ENCODE measurements at regions not wholly inside any gene's neighbourhood (a gene's known extent, or its start where the extent isn't known, plus 50 kb on each side); places are given as distances from the start of the nearest gene placed in this dataset.

GRCh38 chr15:88395241-88395640, 71.9 kb downstream of the MRPL46 start:
- Mint-ChIP-seq H3K27ac (no peak overlapping the region), H3K4me1 (peaks cover 7% of the 10 kb centered on the region; the same call in 2 of the 3 replicates), H3K36me3 (ENCODE audit: low read depth) (no peaks in the 10 kb centered on the region), H3K9me3 (no peaks in the 10 kb centered on the region), H3K27me3 (ENCODE audit: insufficient read depth, low read depth, poor library complexity) (peaks cover 2% of the 10 kb centered on the region), H3K4me3 (no peak overlapping the region)
- Histone ChIP-seq H3K4me3 (no peak overlapping the region), H3K79me2 (replicated peaks; ENCODE audit: insufficient read depth) (no peaks in the 10 kb centered on the region), H2AFZ (no peak overlapping the region), H3K27ac (ENCODE audit: low read depth) (no peak overlapping the region), H3K4me1 (ENCODE audit: insufficient read depth) (no peaks in the 10 kb centered on the region), H4K20me1 (replicated peaks; ENCODE audit: insufficient read depth) (no peaks in the 10 kb centered on the region), H3F3A (replicated peaks; ENCODE audit: low read depth) (no peaks in the 10 kb centered on the region), H3K9me2 (ENCODE audit: insufficient read depth) (no peaks in the 10 kb centered on the region), H3K36me3 (ENCODE audit: insufficient read depth) (no peaks in the 10 kb centered on the region), H3K27me3 (ENCODE audit: insufficient read depth) (no peaks in the 10 kb centered on the region), H3K4me2 (no peak overlapping the region)
- DNase-seq (ENCODE audit: low spot score) (no peak), ATAC-seq (no peak)
- TF ChIP-seq STAT1 (IDR thresholded peaks at IDR 0.05; ENCODE audit: unreplicated experiment) (no peak), NANOG (IDR thresholded peaks at IDR 0.05; ENCODE audit: borderline replicate concordance) (no peak), CREB1 (CRISPR knock-in tag; IDR thresholded peaks at IDR 0.05; ENCODE audit: low read depth) (no peak), REST (IDR thresholded peaks at IDR 0.05; ENCODE audit: unreplicated experiment) (no peak), EZH2phosphoT487 (IDR thresholded peaks at IDR 0.05; ENCODE audit: unreplicated experiment) (no peak), ZNF462 (CRISPR knock-in tag; IDR thresholded peaks at IDR 0.05) (no peak), JUNB (IDR thresholded peaks at IDR 0.05; ENCODE audit: unreplicated experiment) (no peak), ZNF331 (CRISPR knock-in tag; IDR thresholded peaks at IDR 0.05; ENCODE audit: low read depth) (no peak), ZNF114 (CRISPR knock-in tag; IDR thresholded peaks at IDR 0.05) (no peak), ETS1 (IDR thresholded peaks at IDR 0.05) (no peak), EZH2 (IDR thresholded peaks at IDR 0.05; ENCODE audit: low read depth, unreplicated experiment) (no peak)
